PC-3 (cell line): ENCODE measurements at regions not wholly inside any gene's neighbourhood (a gene's known extent, or its start where the extent isn't known, plus 50 kb on each side); places are given as distances from the start of the nearest gene placed in this dataset.

ENCODE experiments used
- ATAC-seq: fragments of 200-7000 bp; cut with Tn5 transposase; 2 replicates; pipeline ENCODE4 v1.9.1; 2020; ENCODE audit warnings: mild to moderate bottlenecking, moderate library complexity
- BruUV-seq: library from RNA; stranded (reverse); fragments of 400-500 nt; replicated peaks from 2 replicates; lab custom pipeline; 2021; lab: Mats Ljungman, UMichigan
- CTCF ChIA-PET: fragments of 300-600 bp; sonication (Branson Sonifier 250); formaldehyde crosslinking; loops from one replicate; lab custom pipeline; 2022; ENCODE audit warnings: antibody characterized with exemption; lab: Charles Lee
- POLR2A ChIA-PET: fragments of 300-600 bp; sonication (Branson Sonifier 250); formaldehyde crosslinking; loops from one replicate; lab custom pipeline; 2022; ENCODE audit warnings: antibody characterized with exemption; ENCODE audit not compliant: unreplicated experiment; lab: Charles Lee
- DNase-seq: peaks from one replicate; pipeline ENCODE4 v3.0.0-alpha.2; 2015
- H2AFZ ChIP-seq: fragments of 300-600 bp; sonication (generic); 2 replicates; pipeline ENCODE4 v1.6.0; 2016; ENCODE audit warnings: antibody characterized with exemption, low read length
- H3F3A ChIP-seq: fragments of 300-600 bp; sonication (generic); one replicate; pipeline ENCODE4 v1.6.0; 2017; ENCODE audit warnings: antibody characterized with exemption, low read length, control low read depth, mild to moderate bottlenecking; ENCODE audit not compliant: unreplicated experiment
- H3K27ac ChIP-seq: fragments of 300-600 bp; sonication (generic); 2 replicates; pipeline ENCODE4 v1.5.1; 2016; ENCODE audit warnings: mild to moderate bottlenecking, low read length
- H3K27me3 ChIP-seq: fragments of 300-600 bp; sonication (generic); 2 replicates; pipeline ENCODE4 v1.6.1; 2016; ENCODE audit warnings: low read length, mixed read lengths
- H3K36me3 ChIP-seq: fragments of 300-600 bp; sonication (generic); 2 replicates; pipeline ENCODE4 v1.6.1; 2016; ENCODE audit warnings: low read depth, mixed run types, low read length, mixed read lengths
- H3K4me1 ChIP-seq: fragments of 300-600 bp; sonication (generic); 2 replicates; pipeline ENCODE4 v1.5.1; 2016; ENCODE audit warnings: low read length; ENCODE audit not compliant: insufficient read depth
- H3K4me2 ChIP-seq: fragments of 300-600 bp; sonication (generic); 2 replicates; pipeline ENCODE4 v1.6.0; 2016; ENCODE audit warnings: low read length
- H3K4me3 ChIP-seq: fragments of 300-600 bp; sonication (generic); 2 replicates; pipeline ENCODE4 v1.5.1; 2016; ENCODE audit warnings: mild to moderate bottlenecking, low read length, mixed read lengths
- H3K79me2 ChIP-seq: fragments of 300-600 bp; sonication (generic); 2 replicates; pipeline ENCODE4 v1.6.1; 2017; ENCODE audit warnings: low read length, mixed read lengths
- H3K9ac ChIP-seq: fragments of 300-600 bp; sonication (generic); 2 replicates; pipeline ENCODE4 v1.6.0; 2016; ENCODE audit warnings: mild to moderate bottlenecking, low read length
- H3K9me2 ChIP-seq: fragments of 300-600 bp; sonication (generic); replicated peaks from 2 replicates; pipeline ENCODE4 v1.6.1; 2016; ENCODE audit warnings: mixed run types, low read length, mixed read lengths
- H3K9me3 ChIP-seq: fragments of 300-600 bp; sonication (generic); 2 replicates; pipeline ENCODE4 v1.6.1; 2016; ENCODE audit warnings: low read length, mixed read lengths
- H4K20me1 ChIP-seq: fragments of 300-600 bp; sonication (generic); 2 replicates; pipeline ENCODE4 v1.6.1; 2016; ENCODE audit warnings: low read length, mixed read lengths
- CTCF ChIP-seq: fragments of 300-600 bp; sonication (generic); conservative IDR thresholded peaks from 2 replicates; pipeline ENCODE4 v1.5.1; 2017; ENCODE audit warnings: antibody characterized with exemption, low read depth, mild to moderate bottlenecking, low read length
- EZH2 ChIP-seq: fragments of 300-600 bp; sonication (generic); IDR thresholded peaks from one replicate; pipeline ENCODE4 v1.6.1; 2017; ENCODE audit warnings: antibody characterized with exemption, mild to moderate bottlenecking, low read length; ENCODE audit not compliant: unreplicated experiment
- EZH2phosphoT487 ChIP-seq: fragments of 300-600 bp; sonication (generic); IDR thresholded peaks from 2 replicates; pipeline ENCODE4 v1.6.1; 2018; ENCODE audit warnings: mild to moderate bottlenecking, antibody characterized with exemption, low read length, borderline replicate concordance
- intact Hi-C: fragments of 100-400 bp; cut with micrococcal nuclease; formaldehyde crosslinking; loops from 2 replicates; pipeline ENCODE4 v1.9.0; 2023

- Histone ChIP-seq H3K4me1 (no peaks in the 10 kb centered on the region), H3K27me3 (no peaks in the 10 kb centered on the region), H3K79me2 (no peaks in the 10 kb centered on the region), H3K36me3 (no peaks in the 10 kb centered on the region), H3K9me3 (no peaks in the 10 kb centered on the region), H3K4me3 (no peak overlapping the region), H3K9ac (no peak overlapping the region), H3K9me2 (no peaks in the 10 kb centered on the region), H4K20me1 (no peaks in the 10 kb centered on the region), H3K4me2 (no peak overlapping the region), H2AFZ (no peak overlapping the region), H3K27ac (no peak overlapping the region), H3F3A (no peaks in the 10 kb centered on the region)
- ChIA-PET POLR2A (no interaction called here), CTCF (no interaction called here)
- BruUV-seq = no TSS peak
- DNase-seq (no peak), ATAC-seq (no peak)
- intact Hi-C loops = no loop called here
- TF ChIP-seq CTCF (no peak), EZH2 (no peak), EZH2phosphoT487 (no peak)
These were observed 1036.3 kb downstream of the TBL1XR1 start for GRCh38 chr3:176160997-176161396.

GRCh38 chr3:176159796-176160195 is 1037.5 kb downstream of the TBL1XR1 start:
- Histone ChIP-seq H3K4me3 (no peak overlapping the region), H3K79me2 (no peaks in the 10 kb centered on the region), H3K4me2 (no peak overlapping the region), H3K9ac (no peak overlapping the region), H3K9me2 (no peaks in the 10 kb centered on the region), H3K36me3 (no peaks in the 10 kb centered on the region), H3K4me1 (no peaks in the 10 kb centered on the region), H3F3A (no peaks in the 10 kb centered on the region), H4K20me1 (no peaks in the 10 kb centered on the region), H3K27ac (no peak overlapping the region), H3K9me3 (no peaks in the 10 kb centered on the region), H3K27me3 (no peaks in the 10 kb centered on the region), H2AFZ (no peak overlapping the region)
- intact Hi-C loops = no loop called here
- no TSS peak for BruUV-seq
- ChIA-PET CTCF (no interaction called here), POLR2A (no interaction called here)
- ATAC-seq (no peak), DNase-seq (peak; percentile 23)
- no peak for TF ChIP-seq EZH2phosphoT487
- no peak for TF ChIP-seq EZH2

- BruUV-seq = no TSS peak
- Histone ChIP-seq H3K9me3 (no peaks in the 10 kb centered on the region), H3K4me3 (no peak overlapping the region), H3K9ac (no peak overlapping the region), H3K27me3 (no peaks in the 10 kb centered on the region), H3F3A (peaks cover 5% of the 10 kb centered on the region), H3K9me2 (no peaks in the 10 kb centered on the region), H3K4me1 (no peaks in the 10 kb centered on the region), H3K4me2 (no peak overlapping the region), H3K79me2 (no peaks in the 10 kb centered on the region), H3K36me3 (no peaks in the 10 kb centered on the region), H4K20me1 (no peaks in the 10 kb centered on the region), H2AFZ (no peak overlapping the region), H3K27ac (no peak overlapping the region)
- ChIA-PET CTCF (no interaction called here), POLR2A (no interaction called here)
- ATAC-seq (peak; percentile 79), DNase-seq (peak; percentile 68)
- intact Hi-C loops = no loop called here
- no peak for TF ChIP-seq CTCF
- no peak for TF ChIP-seq EZH2
- no peak for TF ChIP-seq EZH2phosphoT487
These were observed 1042.3 kb downstream of the TBL1XR1 start for GRCh38 chr3:176155012-176155411.
